Right lobe of liver (tissue), 6 donors: ENCODE measurements at regions not wholly inside any gene's neighbourhood (a gene's known extent, or its start where the extent isn't known, plus 50 kb on each side); places are given as distances from the start of the nearest gene placed in this dataset.

ENCODE experiments used
- ATAC-seq, 4 donors: fragments of 200-7000 bp; cut with Tn5 transposase; one replicate each; pipeline ENCODE4 v1.9.1; 2020; ENCODE audit warnings: mild to moderate bottlenecking in 4 of 4, moderate library complexity in 4 of 4
- DNase-seq, 3 donors: peaks; one replicate each; pipeline ENCODE4 v3.0.0-alpha.2; 2020
- H3K27ac ChIP-seq, 3 donors: fragments of 200-600 bp; one replicate each; pipeline ENCODE4 v1.8.0; 2022
- H3K27me3 ChIP-seq, 2 donors: fragments of 200-600 bp; one replicate each; pipeline ENCODE4 v1.8.0; 2022
- H3K36me3 ChIP-seq, 4 donors: fragments of 200-600 bp; sonication (generic) in 1 of 4; one replicate each; pipeline versions ENCODE4 v1.5.1 to v1.8.0; 2017 to 2022; ENCODE audit warnings: control low read depth in 1 of 4
- H3K4me1 ChIP-seq, 4 donors: fragments of 200-600 bp; sonication (generic) in 1 of 4; one replicate each; pipeline versions ENCODE4 v1.5.1 to v1.8.0; 2017 to 2022; ENCODE audit warnings: control low read depth in 1 of 4
- H3K4me3 ChIP-seq, 3 donors: fragments of 200-600 bp; one replicate each; pipeline ENCODE4 v1.8.0; 2022
- H3K9me3 ChIP-seq, 4 donors: fragments of 200-600 bp; sonication (generic) in 1 of 4; one replicate each; pipeline versions ENCODE4 v1.5.1 to v1.8.0; 2017 to 2022; ENCODE audit warnings: control low read depth in 1 of 4
- POLR2A ChIP-seq: fragments of 450-650 bp; IDR thresholded peaks from one replicate; pipeline ENCODE4 v1.6.1; 2017; ENCODE audit warnings: antibody characterized with exemption, mild to moderate bottlenecking
- WGBS: methylation state at CpG from one replicate; pipeline ENCODE4 v1.1.6; 2018; ENCODE audit warnings: low coverage, low lambda C conversion rate; ENCODE audit not compliant: insufficient coverage; ENCODE audit errors: missing lambda C conversion rate; 5-methylcytosine and 5-hydroxymethylcytosine counted together
- intact Hi-C, 2 donors: fragments of 100-400 bp; cut with DNase I; formaldehyde crosslinking; loops; one replicate each; pipeline versions ENCODE4 v1.11.2 to v1.14.1; 2022
- TF ChIP-seq, protein P1 (sequence below), 4 donors: fragments of 200-600 bp in 3 of 4; fragments of 450-650 bp in 1 of 4; IDR thresholded peaks; one replicate each; pipeline versions ENCODE4 v1.5.1 to v1.8.0; 2016 to 2022; ENCODE audit warnings: antibody characterized with exemption in 4 of 4, mild to moderate bottlenecking in 2 of 4
- donor health status: DM: no; HTN: yes; CAD: no.
- donor health status: DM: no; HTN: no; CAD: no.
- donor health status: DM: no; HTN: no; CAD: no.
- donor health status: DM: no; HTN: yes; CAD: no.
- donor health status: DM: no; HTN: yes; CAD: no.

DNA sequence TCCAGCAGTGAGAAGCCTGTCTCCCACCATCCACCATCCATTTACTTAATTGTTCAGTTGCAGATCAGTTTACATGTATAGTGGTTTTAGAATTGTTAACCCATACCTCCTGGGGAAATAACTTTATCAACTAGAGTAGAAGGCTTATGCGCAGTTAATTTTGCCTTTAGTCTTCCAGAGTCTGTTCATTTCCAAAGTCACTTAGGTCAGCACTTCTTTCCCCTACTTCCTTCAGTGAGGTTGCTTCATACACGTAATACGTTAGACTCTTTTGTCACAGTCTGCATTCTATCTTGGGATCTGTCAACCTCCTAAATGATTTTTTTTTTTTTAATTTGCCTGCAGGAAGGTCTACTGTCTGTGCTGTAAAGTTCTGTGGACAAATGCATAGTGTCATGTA, 495.6 kb upstream of the ISX start:
- Histone ChIP-seq H3K4me3 (no peak overlapping the region), H3K27me3 (no peaks in the 10 kb centered on the region), H3K4me1 (no peaks in the 10 kb centered on the region), H3K36me3 (no peaks in the 10 kb centered on the region), H3K27ac (no peak overlapping the region), H3K9me3 (no peaks in the 10 kb centered on the region)
- DNase-seq (no peak), ATAC-seq (no peak)
- intact Hi-C loops, result no loop called here
- TF ChIP-seq, protein P1, sequence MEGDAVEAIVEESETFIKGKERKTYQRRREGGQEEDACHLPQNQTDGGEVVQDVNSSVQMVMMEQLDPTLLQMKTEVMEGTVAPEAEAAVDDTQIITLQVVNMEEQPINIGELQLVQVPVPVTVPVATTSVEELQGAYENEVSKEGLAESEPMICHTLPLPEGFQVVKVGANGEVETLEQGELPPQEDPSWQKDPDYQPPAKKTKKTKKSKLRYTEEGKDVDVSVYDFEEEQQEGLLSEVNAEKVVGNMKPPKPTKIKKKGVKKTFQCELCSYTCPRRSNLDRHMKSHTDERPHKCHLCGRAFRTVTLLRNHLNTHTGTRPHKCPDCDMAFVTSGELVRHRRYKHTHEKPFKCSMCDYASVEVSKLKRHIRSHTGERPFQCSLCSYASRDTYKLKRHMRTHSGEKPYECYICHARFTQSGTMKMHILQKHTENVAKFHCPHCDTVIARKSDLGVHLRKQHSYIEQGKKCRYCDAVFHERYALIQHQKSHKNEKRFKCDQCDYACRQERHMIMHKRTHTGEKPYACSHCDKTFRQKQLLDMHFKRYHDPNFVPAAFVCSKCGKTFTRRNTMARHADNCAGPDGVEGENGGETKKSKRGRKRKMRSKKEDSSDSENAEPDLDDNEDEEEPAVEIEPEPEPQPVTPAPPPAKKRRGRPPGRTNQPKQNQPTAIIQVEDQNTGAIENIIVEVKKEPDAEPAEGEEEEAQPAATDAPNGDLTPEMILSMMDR (IDR thresholded peaks at IDR 0.05), result no peak
- TF ChIP-seq POLR2A, result no peak
- WGBS, result 40% methylated on average over 3 of the region's 3 CpGs

DNA sequence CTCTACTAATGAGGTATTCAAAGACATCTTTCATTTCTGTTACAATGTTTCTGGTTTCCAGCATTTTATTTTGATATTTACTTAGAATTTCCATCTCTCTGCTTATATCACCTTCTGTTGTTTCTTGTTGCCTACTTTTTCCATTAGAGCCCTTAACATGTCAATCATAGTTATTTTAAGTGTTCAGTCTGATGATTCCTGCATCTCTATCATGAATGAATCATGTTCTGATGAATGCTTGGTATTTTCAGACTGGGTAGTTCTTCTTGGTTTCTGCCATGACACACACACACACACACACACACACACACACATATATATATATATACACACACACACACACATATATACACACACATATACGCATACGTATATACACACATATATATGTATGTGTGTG, 486.4 kb upstream of the ISX start:
- no peak for DNase-seq
- ATAC-seq, result no peak
- Histone ChIP-seq H3K36me3 (no peaks in the 10 kb centered on the region), H3K4me3 (no peak overlapping the region), H3K9me3 (no peaks in the 10 kb centered on the region), H3K27ac (no peak overlapping the region), H3K4me1 (no peaks in the 10 kb centered on the region), H3K27me3 (no peaks in the 10 kb centered on the region)
- 83% methylated on average over 2 of the region's 2 CpGs for WGBS
- TF ChIP-seq, protein P1 (IDR thresholded peaks at IDR 0.05), result no peak
- TF ChIP-seq POLR2A, result no peak
- intact Hi-C loops, result no loop called here

DNA sequence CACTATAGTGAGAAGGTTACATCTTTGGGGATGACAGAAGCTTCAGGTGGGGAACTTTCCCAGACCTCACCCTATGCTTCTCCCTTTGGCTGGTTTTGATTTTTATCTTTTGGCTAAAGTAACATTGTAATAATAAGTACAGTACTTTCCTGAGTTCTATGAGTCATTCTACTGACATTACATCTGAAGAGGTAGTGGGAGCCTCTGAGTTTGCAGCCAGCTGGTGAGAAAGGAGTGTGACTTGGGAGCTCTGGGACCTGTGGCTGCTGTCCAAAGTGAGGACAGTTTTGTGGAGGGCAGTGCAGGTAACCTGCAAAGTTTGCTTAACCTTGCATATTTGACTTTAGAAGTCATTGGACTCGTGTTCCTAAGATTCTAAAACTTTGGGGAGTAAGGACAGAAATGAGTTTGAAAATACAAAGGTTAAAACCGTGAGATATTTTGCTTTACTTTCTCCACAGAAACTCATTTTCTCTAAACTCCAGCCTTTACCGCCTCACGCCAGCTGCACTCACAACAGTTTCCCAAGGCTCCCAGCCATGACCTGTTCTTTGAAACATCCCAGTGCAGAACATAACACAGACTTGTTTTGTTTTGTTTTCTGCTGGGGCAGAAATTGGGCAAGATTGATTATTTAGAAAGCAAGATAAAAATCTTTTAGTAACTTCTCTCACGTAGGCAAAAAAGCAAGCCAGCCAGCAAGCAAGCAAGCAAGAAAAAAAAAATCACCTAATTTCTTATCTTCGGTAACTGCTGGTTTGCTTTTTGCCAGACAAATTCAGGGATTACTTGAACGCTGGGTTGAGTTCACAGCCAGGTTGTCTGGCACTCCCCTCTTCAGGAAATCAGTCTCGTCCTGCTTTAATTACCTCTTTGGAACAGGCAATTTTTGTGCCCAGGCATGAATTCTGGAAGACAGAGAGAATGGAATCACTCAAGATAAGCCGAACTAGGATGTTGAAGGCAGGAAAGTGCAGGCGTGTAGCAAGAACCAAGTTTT, 478.3 kb upstream of the ISX start:
- intact Hi-C loops, result no loop called here

DNA sequence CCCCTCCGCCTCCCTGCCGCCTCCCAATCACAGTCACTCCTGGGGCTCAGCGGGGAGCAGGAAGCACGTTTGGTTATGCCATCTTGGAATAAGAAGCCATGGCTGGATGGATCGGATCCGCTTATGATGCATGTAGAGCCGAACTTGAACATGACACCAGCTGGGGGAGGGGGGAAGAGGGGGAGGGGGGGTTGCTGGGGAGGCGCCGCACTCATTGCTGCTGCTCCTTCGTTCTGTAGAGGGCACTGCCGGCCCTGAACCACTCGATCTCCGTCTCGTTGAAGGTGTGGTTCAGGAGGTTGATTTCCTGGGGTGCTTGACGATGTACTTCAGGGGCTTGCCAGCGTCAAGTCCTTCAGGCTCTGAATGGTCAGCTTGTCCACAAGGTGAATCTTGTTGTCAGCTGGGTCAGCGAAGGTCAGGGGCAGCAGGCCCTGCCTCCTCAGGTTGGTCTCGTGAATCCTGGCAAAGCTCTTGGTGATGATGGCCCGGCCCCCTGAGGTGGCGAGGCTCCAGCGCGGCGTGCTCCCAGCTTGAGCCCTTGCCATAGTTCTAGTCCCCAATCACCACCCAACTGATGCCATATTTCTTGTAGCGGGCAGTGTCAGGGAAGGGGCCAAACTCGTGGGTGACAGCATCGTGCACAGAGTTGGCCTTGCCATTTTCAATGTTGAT, 476.9 kb upstream of the ISX start:
- 69% methylated on average over 12 of the region's 26 CpGs for WGBS

More for the DNA sequence above, 478.3 kb upstream of the ISX start:
- ATAC-seq, result peak; percentile 80 to 93 (median 88)
- TF ChIP-seq, protein P1 (IDR thresholded peaks at IDR 0.05), result no peak
- TF ChIP-seq POLR2A, result no peak
- Histone ChIP-seq H3K36me3 (no peaks in the 10 kb centered on the region), H3K4me1 (peaks cover 0 to 17% (median 2%) of the 10 kb centered on the region in 4 donors), H3K4me3 (peak overlapping the region in 1 of 3 donors; percentile 8), H3K27ac (peak overlapping the region in 1 of 3 donors; percentile 66), H3K9me3 (no peaks in the 10 kb centered on the region), H3K27me3 (no peaks in the 10 kb centered on the region)
- WGBS, result 10% methylated on average over 10 of the region's 10 CpGs
- peak; percentile 37 to 78 (median 61) for DNase-seq

More for the DNA sequence above, 476.9 kb upstream of the ISX start:
- TF ChIP-seq, protein P1 (IDR thresholded peaks at IDR 0.05), result no peak
- no peak for TF ChIP-seq POLR2A
- intact Hi-C loops, result no loop called here
- Histone ChIP-seq H3K9me3 (no peaks in the 10 kb centered on the region), H3K36me3 (no peaks in the 10 kb centered on the region), H3K4me1 (peaks cover 0 to 17% (median 2%) of the 10 kb centered on the region in 4 donors), H3K27ac (no peak overlapping the region), H3K4me3 (no peak overlapping the region), H3K27me3 (no peaks in the 10 kb centered on the region)
- no peak for DNase-seq
- no peak for ATAC-seq
